IPS DF 6.9 (cell line): ENCODE measurements at regions not wholly inside any gene's neighbourhood (a gene's known extent, or its start where the extent isn't known, plus 50 kb on each side); places are given as distances from the start of the nearest gene placed in this dataset.

ENCODE experiments used
- DNase-seq: peaks from one replicate; pipeline ENCODE4 v3.0.0-alpha.2; 2013; ENCODE audit warnings: low read depth, low spot score
- H3K27ac ChIP-seq: one replicate; pipeline ENCODE4 v1.5.1; 2013; ENCODE audit warnings: low read length, control low read depth
- H3K27me3 ChIP-seq: 2 replicates; pipeline ENCODE4 v1.6.1; 2013; ENCODE audit warnings: mild to moderate bottlenecking, low read length; ENCODE audit not compliant: control insufficient read depth, insufficient read depth
- H3K36me3 ChIP-seq: 2 replicates; pipeline ENCODE4 v1.6.1; 2013; ENCODE audit warnings: low read length; ENCODE audit not compliant: control insufficient read depth, insufficient read depth
- H3K4me1 ChIP-seq: 2 replicates; pipeline ENCODE4 v1.6.1; 2013; ENCODE audit warnings: low read length; ENCODE audit not compliant: control insufficient read depth, insufficient read depth
- H3K4me3 ChIP-seq: 2 replicates; pipeline ENCODE4 v1.5.1; 2013; ENCODE audit warnings: mild to moderate bottlenecking, low read length
- H3K9me3 ChIP-seq: 2 replicates; pipeline ENCODE4 v1.6.1; 2013; ENCODE audit warnings: low read length, inconsistent platforms; ENCODE audit not compliant: control insufficient read depth, insufficient read depth
- WGBS: extraction: QIAGEN DNeasy Blood & Tissue Kit; methylation state at CpG from one replicate; pipeline ENCODE4 v1.1.7; 2013; ENCODE audit warnings: mixed read lengths, missing lambda C conversion rate; ENCODE audit not compliant: insufficient read length, insufficient coverage; 5-methylcytosine and 5-hydroxymethylcytosine counted together

DNA sequence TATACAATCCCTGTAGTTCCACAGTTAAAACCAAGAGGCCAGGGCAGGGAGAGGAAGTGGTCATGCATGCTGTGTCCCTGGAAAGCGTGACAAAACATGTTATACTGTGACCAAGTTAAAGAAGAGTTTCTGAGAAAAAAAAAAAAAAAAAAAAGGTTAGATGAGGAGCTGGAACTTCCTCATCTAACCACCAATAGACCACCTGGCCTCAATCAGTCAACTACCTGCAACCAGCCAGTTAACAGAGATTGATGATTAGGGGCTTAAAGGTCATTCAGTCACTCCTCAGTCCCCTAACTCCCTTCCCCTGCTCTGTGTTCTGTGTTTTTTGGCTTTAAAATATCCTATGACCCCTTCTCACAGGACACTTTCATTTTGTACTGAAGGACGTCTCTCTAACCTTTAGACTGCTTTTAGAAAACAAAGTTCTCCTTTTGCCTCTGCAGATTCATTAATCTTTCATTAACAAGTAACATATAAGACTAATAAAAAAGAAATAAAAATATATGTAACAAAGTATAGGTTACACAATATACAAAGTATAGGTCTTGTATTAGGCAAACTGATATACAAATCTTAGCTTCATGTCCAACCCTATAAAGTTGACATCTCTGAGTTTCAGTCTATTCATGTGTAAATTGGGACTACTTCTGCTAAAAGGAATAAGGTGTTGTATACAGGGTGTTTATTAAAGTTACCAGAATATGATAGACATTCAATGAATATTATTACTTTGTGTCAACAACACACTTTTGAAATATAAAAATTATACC is 179.1 kb upstream of the NDST4 start:
- WGBS = no CpG with 5 or more reads among the region's 2 CpGs
- H3K9me3 ChIP-seq = no peaks in the 10 kb centered on the region
- H3K27ac ChIP-seq = no peak overlapping the region
- DNase-seq = no peak
- no peak overlapping the region for H3K4me3 ChIP-seq
- no peaks in the 10 kb centered on the region for H3K27me3 ChIP-seq
- no peaks in the 10 kb centered on the region for H3K4me1 ChIP-seq
- H3K36me3 ChIP-seq = no peaks in the 10 kb centered on the region

DNA sequence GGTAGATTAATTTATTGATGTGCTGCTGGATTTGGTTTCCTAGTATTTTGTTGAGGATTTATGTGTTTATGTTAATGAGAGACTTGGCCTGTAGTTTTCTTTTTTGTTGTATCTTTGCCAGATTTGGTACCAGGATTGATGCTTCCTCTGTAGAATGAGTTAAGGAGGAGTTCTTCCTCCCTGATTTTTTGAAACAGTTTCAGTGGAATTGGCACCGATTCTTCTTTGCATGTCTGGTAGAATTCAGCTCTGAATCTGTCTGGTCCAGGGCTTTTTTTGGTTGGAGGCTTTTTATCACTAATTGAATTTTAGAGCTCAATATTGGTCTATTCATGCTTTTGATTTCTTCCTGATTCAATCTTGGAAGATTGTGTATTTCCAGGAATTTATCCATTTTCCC is 174.0 kb upstream of the NDST4 start:
- WGBS = no CpG with 5 or more reads among the region's 1 CpG
- Histone ChIP-seq H3K27ac (no peak overlapping the region), H3K4me1 (no peaks in the 10 kb centered on the region), H3K4me3 (no peak overlapping the region), H3K27me3 (no peaks in the 10 kb centered on the region), H3K9me3 (no peaks in the 10 kb centered on the region), H3K36me3 (no peaks in the 10 kb centered on the region)
- no peak for DNase-seq

DNA sequence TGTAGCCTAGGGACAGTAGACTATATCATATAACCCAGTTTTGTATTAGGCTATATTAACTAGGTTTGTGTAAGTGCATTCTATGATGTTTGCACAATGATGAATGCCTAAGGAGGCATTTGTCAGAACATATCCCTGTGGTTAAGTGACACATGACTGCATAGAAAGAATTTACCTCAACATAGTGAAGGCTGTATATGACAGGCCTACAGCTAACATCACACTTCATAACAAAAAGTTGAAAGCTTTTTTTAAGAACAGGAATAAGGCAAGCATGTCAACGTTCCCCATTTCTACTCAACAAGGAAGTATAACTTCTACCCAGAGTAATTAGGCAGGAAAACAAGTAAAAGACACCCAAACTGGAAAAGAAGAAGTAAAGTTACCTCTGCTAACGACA is 165.9 kb upstream of the NDST4 start:
- no peak overlapping the region for H3K4me3 ChIP-seq
- no CpG with 5 or more reads among the region's 2 CpGs for WGBS
- no peak for DNase-seq

DNA sequence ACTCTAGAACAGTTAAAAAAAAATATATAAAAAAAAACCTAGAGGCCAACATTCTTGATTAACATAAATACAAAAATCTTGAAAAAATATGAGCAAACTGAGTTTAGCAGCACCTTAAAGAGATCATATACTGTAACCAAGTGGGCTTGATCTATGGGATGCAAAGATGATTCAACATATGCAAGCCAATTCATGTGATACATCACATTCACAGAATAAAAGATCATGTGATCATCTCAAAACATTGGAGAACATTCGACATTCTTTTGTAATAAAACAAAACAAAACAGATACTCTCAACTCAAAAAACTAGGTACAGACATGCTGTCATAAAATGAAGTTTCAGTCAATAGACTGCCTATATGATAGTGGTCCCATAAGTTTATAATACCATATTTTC is 165.4 kb upstream of the NDST4 start:
- Histone ChIP-seq H3K4me1 (no peaks in the 10 kb centered on the region), H3K27ac (no peak overlapping the region)
- no CpG with 5 or more reads among the region's 1 CpG for WGBS

More for the DNA sequence above, 165.9 kb upstream of the NDST4 start:
- no peaks in the 10 kb centered on the region for H3K4me1 ChIP-seq
- no peaks in the 10 kb centered on the region for H3K27me3 ChIP-seq
- H3K36me3 ChIP-seq = no peaks in the 10 kb centered on the region
- H3K9me3 ChIP-seq = no peaks in the 10 kb centered on the region
- no peak overlapping the region for H3K27ac ChIP-seq

DNA sequence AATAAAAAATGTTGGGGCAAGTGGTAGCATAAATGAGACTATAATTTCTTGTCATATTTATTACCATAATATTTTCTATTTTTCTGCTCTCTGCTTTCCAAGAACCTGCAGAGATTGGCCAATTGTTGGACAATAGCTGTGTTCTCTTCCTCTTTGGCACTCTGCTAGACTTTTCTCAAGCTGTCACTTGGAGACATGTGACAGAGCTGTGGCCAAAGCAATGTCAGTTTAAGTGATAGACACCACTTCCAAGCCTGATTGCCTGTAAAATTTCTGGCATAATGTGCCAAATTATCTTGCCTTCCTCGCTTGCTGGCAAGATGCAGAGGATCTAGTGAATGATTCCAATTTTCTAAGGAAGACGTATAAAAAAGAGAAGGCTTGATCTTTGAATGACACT is 162.2 kb upstream of the NDST4 start:
- Histone ChIP-seq H3K4me3 (no peak overlapping the region), H3K4me1 (no peaks in the 10 kb centered on the region), H3K36me3 (no peaks in the 10 kb centered on the region), H3K9me3 (no peaks in the 10 kb centered on the region), H3K27ac (no peak overlapping the region), H3K27me3 (no peaks in the 10 kb centered on the region)
- WGBS = no CpG with 5 or more reads among the region's 2 CpGs
- no peak for DNase-seq

More for the DNA sequence above, 165.4 kb upstream of the NDST4 start:
- Histone ChIP-seq H3K4me3 (no peak overlapping the region), H3K9me3 (no peaks in the 10 kb centered on the region), H3K27me3 (no peaks in the 10 kb centered on the region), H3K36me3 (no peaks in the 10 kb centered on the region)
- DNase-seq = no peak

DNA sequence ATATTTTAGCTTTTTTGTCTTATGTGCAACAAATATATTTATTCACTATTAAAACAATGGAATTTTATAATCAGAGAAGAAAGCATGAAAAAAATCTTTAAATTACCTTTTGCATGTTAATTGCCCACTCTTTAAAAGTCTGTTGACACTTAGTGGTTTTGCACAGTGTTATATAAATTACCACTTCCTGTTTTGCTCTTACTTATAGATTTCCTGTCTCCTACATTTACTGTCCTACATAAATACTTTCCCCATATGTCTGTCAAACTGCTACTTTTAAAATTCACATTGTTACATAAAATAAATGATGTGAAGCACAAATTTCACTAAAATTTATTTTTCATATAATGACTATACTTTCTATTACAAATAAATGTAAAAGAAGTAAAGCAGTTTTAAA is 161.1 kb upstream of the NDST4 start:
- no peaks in the 10 kb centered on the region for H3K4me1 ChIP-seq
- H3K36me3 ChIP-seq = no peaks in the 10 kb centered on the region
- no peaks in the 10 kb centered on the region for H3K27me3 ChIP-seq
- H3K9me3 ChIP-seq = no peaks in the 10 kb centered on the region
- no peak for DNase-seq
- no peak overlapping the region for H3K27ac ChIP-seq
- no peak overlapping the region for H3K4me3 ChIP-seq

DNA sequence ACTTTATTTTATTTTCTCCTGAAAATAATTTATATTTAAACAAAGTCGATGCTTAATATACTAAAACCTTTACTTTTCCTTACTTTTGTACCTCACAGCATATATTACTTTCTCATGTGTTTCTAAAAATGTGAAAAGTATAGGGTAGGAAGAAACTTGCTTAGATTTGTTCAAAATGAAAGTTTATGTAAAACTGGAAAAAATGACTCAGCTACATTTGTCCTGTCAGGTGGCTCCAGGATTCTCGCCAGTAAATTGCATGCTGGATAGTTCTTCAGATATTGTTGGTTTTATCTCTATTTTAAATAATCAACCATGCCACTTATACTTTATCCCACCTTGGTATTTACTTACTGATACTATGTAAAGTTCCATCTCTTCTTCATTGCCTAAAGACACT is 159.2 kb upstream of the NDST4 start:
- H3K4me1 ChIP-seq = no peaks in the 10 kb centered on the region
- no peak for DNase-seq
- H3K9me3 ChIP-seq = no peaks in the 10 kb centered on the region
- H3K36me3 ChIP-seq = no peaks in the 10 kb centered on the region
- H3K4me3 ChIP-seq = no peak overlapping the region
- no peaks in the 10 kb centered on the region for H3K27me3 ChIP-seq
- no peak overlapping the region for H3K27ac ChIP-seq
- no CpG with 5 or more reads among the region's 2 CpGs for WGBS

DNA sequence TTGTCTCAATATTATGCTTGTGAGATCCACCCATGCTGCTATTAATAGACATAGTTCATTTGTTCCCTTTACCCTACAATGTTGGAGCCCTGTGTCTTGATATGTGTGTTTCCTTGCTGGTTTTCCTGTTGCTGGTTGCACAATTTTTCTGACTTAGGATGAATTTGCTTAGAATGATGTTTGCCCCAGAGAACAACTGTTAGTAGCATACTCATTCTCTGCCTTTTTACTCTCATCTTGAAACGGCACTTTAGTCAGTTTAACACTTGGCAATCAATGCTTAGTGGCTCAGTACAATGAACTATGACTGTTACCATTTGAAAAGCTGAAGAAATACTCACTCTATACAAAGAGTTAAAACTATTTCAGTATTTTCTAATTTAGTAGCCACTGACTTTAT is 158.8 kb upstream of the NDST4 start:
- no CpG with 5 or more reads among the region's 1 CpG for WGBS
- Histone ChIP-seq H3K4me3 (no peak overlapping the region), H3K27ac (no peak overlapping the region), H3K27me3 (no peaks in the 10 kb centered on the region), H3K9me3 (no peaks in the 10 kb centered on the region), H3K4me1 (no peaks in the 10 kb centered on the region), H3K36me3 (no peaks in the 10 kb centered on the region)
- no peak for DNase-seq

DNA sequence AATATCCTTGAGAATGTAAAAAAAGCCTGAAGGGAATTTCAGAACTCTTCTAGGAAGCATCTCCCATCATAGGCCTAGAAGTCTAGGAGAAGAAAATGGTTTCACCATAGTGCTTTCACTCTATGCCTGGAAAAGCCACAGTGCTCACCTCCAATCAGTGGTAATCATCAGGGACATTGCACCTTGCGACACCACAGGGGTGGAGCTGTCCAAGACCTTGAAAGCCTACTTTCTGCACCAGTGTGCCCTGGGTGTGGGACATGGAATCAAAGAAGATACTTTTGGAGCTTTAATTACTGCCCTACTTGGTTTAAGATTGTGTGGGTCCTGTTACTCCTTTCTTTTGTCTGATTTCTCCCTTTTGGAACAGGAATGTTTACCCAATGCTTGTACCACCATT is 146.8 kb upstream of the NDST4 start:
- Histone ChIP-seq H3K36me3 (no peaks in the 10 kb centered on the region), H3K27me3 (no peaks in the 10 kb centered on the region), H3K9me3 (no peaks in the 10 kb centered on the region), H3K4me1 (no peaks in the 10 kb centered on the region), H3K4me3 (no peak overlapping the region), H3K27ac (no peak overlapping the region)
- WGBS = no CpG with 5 or more reads among the region's 1 CpG
- no peak for DNase-seq

DNA sequence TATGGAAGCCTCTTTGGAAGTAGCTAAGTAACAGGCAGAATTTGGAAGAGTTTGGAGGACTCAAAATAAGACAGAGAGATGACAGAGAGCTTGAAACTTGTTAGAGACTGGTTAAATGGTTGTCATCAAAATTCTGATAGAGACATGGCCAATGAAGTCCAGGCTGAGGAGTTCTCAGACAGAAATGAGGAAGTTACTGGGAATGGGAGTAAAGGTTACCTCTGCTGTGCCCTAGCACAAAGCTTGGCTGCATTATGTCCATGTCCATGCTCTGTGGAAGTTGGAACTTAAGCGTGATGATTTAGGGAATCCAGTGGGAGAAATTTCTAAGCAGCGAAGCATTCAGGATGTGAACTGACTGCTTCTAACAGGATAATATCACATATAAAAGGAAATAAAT is 146.2 kb upstream of the NDST4 start:
- no peaks in the 10 kb centered on the region for H3K36me3 ChIP-seq
- DNase-seq = no peak
- no peaks in the 10 kb centered on the region for H3K27me3 ChIP-seq
- H3K4me3 ChIP-seq = no peak overlapping the region
- H3K27ac ChIP-seq = no peak overlapping the region
- no peaks in the 10 kb centered on the region for H3K4me1 ChIP-seq
- WGBS = no CpG with 5 or more reads among the region's 2 CpGs
- no peaks in the 10 kb centered on the region for H3K9me3 ChIP-seq

DNA sequence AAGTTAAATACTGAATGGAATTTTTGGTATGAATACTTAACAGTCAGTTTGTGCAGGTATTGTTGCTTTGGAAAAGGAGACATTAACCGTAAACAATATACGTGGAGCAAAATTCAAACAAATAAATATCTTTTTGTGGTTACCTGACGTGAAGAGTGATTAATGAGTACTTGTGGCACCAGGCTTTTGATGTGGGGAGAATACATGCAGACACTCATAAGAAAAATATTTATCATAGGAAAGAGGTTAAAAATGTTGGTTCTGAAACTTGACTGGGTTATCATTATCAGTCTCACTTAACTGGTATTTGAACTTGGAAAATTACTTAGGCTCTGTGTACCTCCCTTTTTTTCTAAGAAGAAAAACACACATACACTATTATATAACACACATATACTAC is 136.4 kb upstream of the NDST4 start:
- Histone ChIP-seq H3K4me3 (no peak overlapping the region), H3K27ac (no peak overlapping the region), H3K27me3 (no peaks in the 10 kb centered on the region), H3K36me3 (no peaks in the 10 kb centered on the region), H3K4me1 (no peaks in the 10 kb centered on the region), H3K9me3 (no peaks in the 10 kb centered on the region)
- DNase-seq = no peak
- no CpG with 5 or more reads among the region's 3 CpGs for WGBS
